ENCODE measurements at regions not wholly inside any gene's neighbourhood (a gene's known extent, or its start where the extent isn't known, plus 50 kb on each side); places are given as distances from the start of the nearest gene placed in this dataset.

GRCh38 chr11:112881461-112881860, 79.8 kb upstream of the NCAM1 start:
- H3K36me3 ChIP-seq (ENCODE audit: insufficient read depth, low read length) = no peaks in the 10 kb centered on the region
- no peaks in the 10 kb centered on the region for H4K20me1 ChIP-seq (ENCODE audit: insufficient read depth, low read length)
- H3K4me2 ChIP-seq (ENCODE audit: insufficient read depth, low read length) = peak overlapping the region; percentile 61
- no peak for TF ChIP-seq CTCF (IDR thresholded peaks at IDR 0.05; ENCODE audit: extremely low read depth, low read depth, low read length)
- no peak for DNase-seq (ENCODE audit: insufficient read length, low spot score, missing footprints)
- peak overlapping the region; percentile 58 for H3K4me3 ChIP-seq (ENCODE audit: insufficient read depth, low read length)
- no peaks in the 10 kb centered on the region for H3K9me3 ChIP-seq (ENCODE audit: low read depth, low read length)
- no peak overlapping the region for H3K27ac ChIP-seq (ENCODE audit: low read depth, low read length)
- no peaks in the 10 kb centered on the region for H3K79me2 ChIP-seq (ENCODE audit: insufficient read depth, low read length)
- no peaks in the 10 kb centered on the region for H3K27me3 ChIP-seq (ENCODE audit: insufficient read depth, low read length)
- no peaks in the 10 kb centered on the region for H3K4me1 ChIP-seq (ENCODE audit: insufficient read depth, low read length)
- peak overlapping the region; percentile 81 for H2AFZ ChIP-seq (ENCODE audit: low read length)

- Histone ChIP-seq H3K9me3 (ENCODE audit: low read depth, low read length) (no peaks in the 10 kb centered on the region), H3K4me2 (ENCODE audit: insufficient read depth, low read length) (no peak overlapping the region), H2AFZ (ENCODE audit: low read length) (no peak overlapping the region), H3K27me3 (ENCODE audit: insufficient read depth, low read length) (no peaks in the 10 kb centered on the region), H3K79me2 (ENCODE audit: insufficient read depth, low read length) (no peaks in the 10 kb centered on the region), H3K27ac (ENCODE audit: low read depth, low read length) (no peak overlapping the region), H3K4me1 (ENCODE audit: insufficient read depth, low read length) (no peaks in the 10 kb centered on the region), H4K20me1 (ENCODE audit: insufficient read depth, low read length) (no peaks in the 10 kb centered on the region), H3K36me3 (ENCODE audit: insufficient read depth, low read length) (no peaks in the 10 kb centered on the region), H3K4me3 (ENCODE audit: insufficient read depth, low read length) (no peak overlapping the region)
- TF ChIP-seq CTCF (IDR thresholded peaks at IDR 0.05; ENCODE audit: extremely low read depth, low read depth, low read length) = no peak
- DNase-seq (ENCODE audit: insufficient read length, low spot score, missing footprints) = no peak
Measured at GRCh38 chr11:112882494-112883381, 78.5 kb upstream of the NCAM1 start.

GRCh38 chr11:112884012-112884767, 77.0 kb upstream of the NCAM1 start:
- Histone ChIP-seq H3K79me2 (ENCODE audit: insufficient read depth, low read length) (no peaks in the 10 kb centered on the region), H3K27me3 (ENCODE audit: insufficient read depth, low read length) (no peaks in the 10 kb centered on the region), H3K4me3 (ENCODE audit: insufficient read depth, low read length) (no peak overlapping the region), H2AFZ (ENCODE audit: low read length) (no peak overlapping the region), H3K4me1 (ENCODE audit: insufficient read depth, low read length) (no peaks in the 10 kb centered on the region), H3K4me2 (ENCODE audit: insufficient read depth, low read length) (peak overlapping the region; percentile 28), H3K9me3 (ENCODE audit: low read depth, low read length) (no peaks in the 10 kb centered on the region), H3K27ac (ENCODE audit: low read depth, low read length) (no peak overlapping the region), H3K36me3 (ENCODE audit: insufficient read depth, low read length) (no peaks in the 10 kb centered on the region), H4K20me1 (ENCODE audit: insufficient read depth, low read length) (no peaks in the 10 kb centered on the region)
- TF ChIP-seq CTCF (IDR thresholded peaks at IDR 0.05; ENCODE audit: extremely low read depth, low read depth, low read length) = no peak
- no peak for DNase-seq (ENCODE audit: insufficient read length, low spot score, missing footprints)

Data from osteoblast (primary cell).